ENCODE measurements at regions not wholly inside any gene's neighbourhood (a gene's known extent, or its start where the extent isn't known, plus 50 kb on each side); places are given as distances from the start of the nearest gene placed in this dataset.

- no peak for TF ChIP-seq CTCF (IDR thresholded peaks at IDR 0.05)
- TF ChIP-seq POLR2AphosphoS5 (IDR thresholded peaks at IDR 0.05): no peak
- TF ChIP-seq POLR2A (IDR thresholded peaks at IDR 0.05): no peak
These were observed 203.6 kb upstream of the AKR1E2 start for GRCh38 chr10:4622384-4622783.

Measured in sigmoid colon (tissue), 4 donors.